Panc1 (cell line): ENCODE measurements at regions not wholly inside any gene's neighbourhood (a gene's known extent, or its start where the extent isn't known, plus 50 kb on each side); places are given as distances from the start of the nearest gene placed in this dataset.

ENCODE experiments used
- ATAC-seq: fragments of 200-7000 bp; cut with Tn5 transposase; 2 replicates; pipeline ENCODE4 v1.9.1; 2020; ENCODE audit warnings: mild to moderate bottlenecking, moderate library complexity
- BruUV-seq: library from RNA; stranded (reverse); fragments of 400-500 nt; replicated peaks from 2 replicates; lab custom pipeline; 2021; lab: Mats Ljungman, UMichigan
- CTCF ChIA-PET: fragments of 300-600 bp; sonication (Branson Sonifier 250); formaldehyde crosslinking; loops from one replicate; lab custom pipeline; 2022; ENCODE audit warnings: antibody characterized with exemption; lab: Charles Lee
- POLR2A ChIA-PET: fragments of 300-600 bp; sonication (Branson Sonifier 250); formaldehyde crosslinking; loops from one replicate; lab custom pipeline; 2022; ENCODE audit warnings: antibody characterized with exemption; lab: Charles Lee
- DNase-seq: peaks from one replicate; pipeline ENCODE4 v3.0.0-alpha.2; 2010; ENCODE audit warnings: low read depth, low spot score
- H3K27ac ChIP-seq: 2 replicates; pipeline ENCODE4 v1.5.1; 2011; ENCODE audit warnings: mild to moderate bottlenecking, low read length, inconsistent platforms
- H3K27me3 ChIP-seq: fragments of 200-500 bp; sonication (Bioruptor generic); 2 replicates; pipeline ENCODE4 v1.6.0; 2014; ENCODE audit warnings: low read length, inconsistent platforms; ENCODE audit not compliant: control insufficient read depth, insufficient read depth
- H3K36me3 ChIP-seq: fragments of 200-500 bp; sonication (Bioruptor generic); 2 replicates; pipeline ENCODE4 v1.5.1; 2014; ENCODE audit warnings: inconsistent platforms, mild to moderate bottlenecking, low read length, moderate library complexity; ENCODE audit not compliant: control insufficient read depth, insufficient read depth
- H3K4me1 ChIP-seq: 2 replicates; pipeline ENCODE4 v1.5.1; 2011; ENCODE audit warnings: inconsistent platforms, mild to moderate bottlenecking, low read length, moderate library complexity; ENCODE audit not compliant: control insufficient read depth, insufficient read depth
- H3K4me3 ChIP-seq, 2 experiments: 2 replicates each; pipeline ENCODE4 v1.5.1; 2011 to 2012; ENCODE audit warnings: low read depth in 2 of 2, low read length in 2 of 2, mild to moderate bottlenecking in 2 of 2, inconsistent platforms in 1 of 2, moderate library complexity in 1 of 2
- H3K9me3 ChIP-seq: fragments of 200-500 bp; sonication (Bioruptor generic); 2 replicates; pipeline ENCODE4 v1.5.1; 2014; ENCODE audit warnings: low read depth, mild to moderate bottlenecking, inconsistent platforms, low read length, moderate library complexity; ENCODE audit not compliant: control insufficient read depth, insufficient read depth
- CTCF ChIP-seq: fragments of 450-650 bp; IDR thresholded peaks from 2 replicates; pipeline ENCODE4 v1.5.1; 2017; ENCODE audit warnings: mild to moderate bottlenecking
- POLR2AphosphoS5 ChIP-seq: IDR thresholded peaks from 2 replicates; pipeline ENCODE4 v1.6.1; 2012; ENCODE audit warnings: mild to moderate bottlenecking, low read depth, low read length, moderate library complexity
- REST ChIP-seq, 2 experiments: IDR thresholded peaks; 2 replicates each; pipeline ENCODE4 v1.6.1; 2011 to 2012; ENCODE audit warnings: low read depth in 2 of 2, control low read depth in 1 of 2, low read length in 1 of 2, mild to moderate bottlenecking in 1 of 2, moderate library complexity in 1 of 2; ENCODE audit not compliant: insufficient read depth in 1 of 2
- SIN3A ChIP-seq: IDR thresholded peaks from 2 replicates; pipeline ENCODE4 v1.6.1; 2012; ENCODE audit warnings: low read depth, mild to moderate bottlenecking, low read length, moderate library complexity, borderline replicate concordance; ENCODE audit not compliant: insufficient read depth
- TCF7L2 ChIP-seq: IDR thresholded peaks from 2 replicates; pipeline ENCODE4 v1.6.1; 2011; ENCODE audit warnings: mild to moderate bottlenecking, low read depth, low read length, inconsistent platforms
- in situ Hi-C: cut with HindIII; loops from 2 replicates; pipeline ENCODE4 v1.10.0; 2016; ENCODE audit warnings: low sequenced_read_pairs, low pct_unique_long_range_greater_than_20kb
- intact Hi-C: fragments of 100-400 bp; cut with micrococcal nuclease; formaldehyde crosslinking; loops from one replicate; pipeline ENCODE4 v1.10.0; 2022; ENCODE audit not compliant: unreplicated experiment

GRCh38 chr10:16232441-16232840, 204.4 kb upstream of the PTER start:
- in situ Hi-C loops, result no loop called here
- BruUV-seq, result no TSS peak
- Histone ChIP-seq H3K36me3 (no peaks in the 10 kb centered on the region), H3K4me3 (no peak overlapping the region), H3K4me1 (no peaks in the 10 kb centered on the region), H3K27me3 (no peaks in the 10 kb centered on the region), H3K9me3 (no peaks in the 10 kb centered on the region), H3K27ac (no peak overlapping the region)
- ATAC-seq (no peak), DNase-seq (no peak)
- CTCF ChIA-PET, result no interaction called here
- TF ChIP-seq TCF7L2 (no peak), REST (IDR thresholded peaks at IDR 0.05; ENCODE audit: insufficient read depth in 1 of 2, low read depth in 2 of 2, low read length in 1 of 2) (no peak), CTCF (no peak), POLR2AphosphoS5 (no peak), SIN3A (no peak)
- POLR2A ChIA-PET, result no interaction called here
- intact Hi-C loops, result no loop called here

- POLR2A ChIA-PET, result no interaction called here
- no peak for DNase-seq
- CTCF ChIA-PET, result no interaction called here
- no peak overlapping the region for H3K4me3 ChIP-seq
- no peaks in the 10 kb centered on the region for H3K9me3 ChIP-seq
- no peaks in the 10 kb centered on the region for H3K4me1 ChIP-seq
- intact Hi-C loops (no loop called here), in situ Hi-C loops (no loop called here)
- no peak for ATAC-seq
- BruUV-seq, result no TSS peak
- TF ChIP-seq REST (IDR thresholded peaks at IDR 0.05; ENCODE audit: insufficient read depth in 1 of 2, low read depth in 2 of 2, low read length in 1 of 2), result no peak
- TF ChIP-seq TCF7L2, result no peak
- H3K36me3 ChIP-seq, result no peaks in the 10 kb centered on the region
- H3K27me3 ChIP-seq, result no peaks in the 10 kb centered on the region
- no peak overlapping the region for H3K27ac ChIP-seq
Measured at GRCh38 chr10:16234916-16235315, 201.9 kb upstream of the PTER start.
